ENCODE measurements at regions not wholly inside any gene's neighbourhood (a gene's known extent, or its start where the extent isn't known, plus 50 kb on each side); places are given as distances from the start of the nearest gene placed in this dataset.

- TF ChIP-seq CTCF (IDR thresholded peaks at IDR 0.05) = no peak
- DNase-seq = no peak
These were observed 104.2 kb downstream of the DUSP10 start for GRCh38 chr1:221637641-221638041.

GRCh38 chr1:221638595-221638994 lies 103.3 kb downstream of the DUSP10 start:
- no peak for TF ChIP-seq CTCF (IDR thresholded peaks at IDR 0.05)
- Histone ChIP-seq H3K9ac (ENCODE audit: low read depth in 2 of 2, low read length in 2 of 2) (no peak overlapping the region), H3K4me1 (no peaks in the 10 kb centered on the region), H3K36me3 (no peaks in the 10 kb centered on the region), H3K4me3 (no peak overlapping the region), H3K27me3 (no peaks in the 10 kb centered on the region), H3K9me3 (no peaks in the 10 kb centered on the region), H3K27ac (no peak overlapping the region)
- no peak for DNase-seq
- intact Hi-C loops (cut with DNase I) = no loop called here

More at GRCh38 chr1:221637641-221638041, 104.2 kb downstream of the DUSP10 start:
- H3K27me3 ChIP-seq = no peaks in the 10 kb centered on the region
- H3K9ac ChIP-seq (ENCODE audit: low read depth in 2 of 2, low read length in 2 of 2) = no peak overlapping the region
- no peaks in the 10 kb centered on the region for H3K4me1 ChIP-seq
- no peak overlapping the region for H3K4me3 ChIP-seq
- no peaks in the 10 kb centered on the region for H3K9me3 ChIP-seq
- intact Hi-C loops (cut with DNase I) = no loop called here
- H3K36me3 ChIP-seq = no peaks in the 10 kb centered on the region
- H3K27ac ChIP-seq = no peak overlapping the region

GRCh38 chr1:221641811-221642210 lies 100.1 kb downstream of the DUSP10 start:
- H3K4me3 ChIP-seq = no peak overlapping the region
- no peak for DNase-seq
- H3K27me3 ChIP-seq = no peaks in the 10 kb centered on the region
- no peak overlapping the region for H3K9ac ChIP-seq (ENCODE audit: low read depth in 2 of 2, low read length in 2 of 2)
- H3K36me3 ChIP-seq = no peaks in the 10 kb centered on the region
- H3K4me1 ChIP-seq = no peaks in the 10 kb centered on the region
- no peak overlapping the region for H3K27ac ChIP-seq
- intact Hi-C loops (cut with DNase I) = no loop called here
- no peak for TF ChIP-seq CTCF (IDR thresholded peaks at IDR 0.05)
- no peaks in the 10 kb centered on the region for H3K9me3 ChIP-seq

GRCh38 chr1:221643404-221644144 lies 98.3 kb downstream of the DUSP10 start:
- Histone ChIP-seq H3K9me3 (no peaks in the 10 kb centered on the region), H3K27me3 (no peaks in the 10 kb centered on the region), H3K9ac (ENCODE audit: low read depth in 2 of 2, low read length in 2 of 2) (no peak overlapping the region), H3K4me1 (no peaks in the 10 kb centered on the region), H3K36me3 (no peaks in the 10 kb centered on the region), H3K4me3 (no peak overlapping the region), H3K27ac (no peak overlapping the region)
- TF ChIP-seq CTCF (IDR thresholded peaks at IDR 0.05) = no peak
- intact Hi-C loops (cut with DNase I) = no loop called here
- no peak for DNase-seq

GRCh38 chr1:221644145-221644448 lies 97.8 kb downstream of the DUSP10 start:
- no peak for TF ChIP-seq CTCF (IDR thresholded peaks at IDR 0.05)
- no peaks in the 10 kb centered on the region for H3K36me3 ChIP-seq
- no peak overlapping the region for H3K9ac ChIP-seq (ENCODE audit: low read depth in 2 of 2, low read length in 2 of 2)
- H3K9me3 ChIP-seq = no peaks in the 10 kb centered on the region
- no peaks in the 10 kb centered on the region for H3K4me1 ChIP-seq
- H3K4me3 ChIP-seq = no peak overlapping the region
- no peak for DNase-seq
- H3K27ac ChIP-seq = no peak overlapping the region
- intact Hi-C loops (cut with DNase I) = no loop called here
- no peaks in the 10 kb centered on the region for H3K27me3 ChIP-seq
